ENCODE measurements at regions not wholly inside any gene's neighbourhood (a gene's known extent, or its start where the extent isn't known, plus 50 kb on each side); places are given as distances from the start of the nearest gene placed in this dataset.

- TF ChIP-seq ZEB2 (IDR thresholded peaks at IDR 0.05) (no peak), SPI1 (IDR thresholded peaks at IDR 0.05; ENCODE audit: borderline replicate concordance, low read depth, low read length) (no peak), CHCHD3 (CRISPR knock-in tag; IDR thresholded peaks at IDR 0.05) (no peak), ZNF518B (CRISPR knock-in tag; IDR thresholded peaks at IDR 0.05) (no peak), SMAD4 (CRISPR knock-in tag; conservative IDR thresholded peaks at IDR 0.05) (no peak), CTCF (IDR thresholded peaks at IDR 0.05 in 2 of 3, conservative IDR thresholded peaks at IDR 0.05 in 1 of 3; ENCODE audit: insufficient read depth in 2 of 3, low read depth in 1 of 3, low read length in 3 of 3) (no peak), TCF7L2 (IDR thresholded peaks at IDR 0.05; ENCODE audit: low read depth, low read length) (no peak), SMAD3 (CRISPR knock-in tag; conservative IDR thresholded peaks at IDR 0.05) (no peak), KDM1A (IDR thresholded peaks at IDR 0.05) (no peak), BDP1 (IDR thresholded peaks at IDR 0.05; ENCODE audit: insufficient read depth, insufficient read length) (no peak), SRSF9 (IDR thresholded peaks at IDR 0.05; ENCODE audit: borderline replicate concordance, low read depth, low read length) (no peak), NFYB (IDR thresholded peaks at IDR 0.05; ENCODE audit: extremely low read depth, insufficient read length) (no peak), MYC (IDR thresholded peaks at IDR 0.05; ENCODE audit: low read depth, low read length) (no peak), MYC (CRISPR knock-in tag; IDR thresholded peaks at IDR 0.05; ENCODE audit: borderline replicate concordance, low read depth) (no peak)
Observed at GRCh38 chr1:58888833-58889232, 105.0 kb upstream of the JUN start.
